BJ (cell line): ENCODE measurements at regions not wholly inside any gene's neighbourhood (a gene's known extent, or its start where the extent isn't known, plus 50 kb on each side); places are given as distances from the start of the nearest gene placed in this dataset.

Experiments used
- CTCF ChIA-PET: fragments of 350-600 bp; formaldehyde crosslinking; extraction: SDS; loops from one replicate; lab custom pipeline; 2021; ENCODE audit warnings: antibody characterized with exemption, inconsistent platforms; lab: Yijun Ruan, JAX
- POLR2A ChIA-PET: fragments of 300-600 bp; sonication (Branson Sonifier 250); formaldehyde crosslinking; extraction: SDS; loops from one replicate; lab custom pipeline; 2021; ENCODE audit warnings: antibody characterized with exemption; lab: Charles Lee
- DNase-seq: peaks from one replicate; pipeline ENCODE4 v3.0.0-alpha.2; 2011; ENCODE audit warnings: low read depth
- H3K27me3 ChIP-seq: 2 replicates; pipeline ENCODE4 v1.6.0; 2011; ENCODE audit warnings: low read length; ENCODE audit not compliant: control insufficient read depth, insufficient read depth
- H3K36me3 ChIP-seq: 2 replicates; pipeline ENCODE4 v1.5.1; 2011; ENCODE audit warnings: low read length; ENCODE audit not compliant: control insufficient read depth, insufficient read depth
- H3K4me3 ChIP-seq: 2 replicates; pipeline ENCODE4 v1.5.1; 2011; ENCODE audit warnings: low read depth, mild to moderate bottlenecking, control low read depth, low read length
- CTCF ChIP-seq: IDR thresholded peaks from 2 replicates; pipeline ENCODE4 v1.5.1; 2011; ENCODE audit warnings: low read depth, mild to moderate bottlenecking, control low read depth, inconsistent platforms, low read length, moderate library complexity; ENCODE audit not compliant: insufficient read depth

- Histone ChIP-seq H3K27me3 (no peaks in the 10 kb centered on the region), H3K4me3 (no peak overlapping the region), H3K36me3 (no peaks in the 10 kb centered on the region)
- no peak for TF ChIP-seq CTCF
- DNase-seq = no peak
- POLR2A ChIA-PET = no interaction called here
- CTCF ChIA-PET = no interaction called here
Measured at GRCh38 chr7:20958572-20958971, 171.9 kb upstream of the SP8 start.

DNA sequence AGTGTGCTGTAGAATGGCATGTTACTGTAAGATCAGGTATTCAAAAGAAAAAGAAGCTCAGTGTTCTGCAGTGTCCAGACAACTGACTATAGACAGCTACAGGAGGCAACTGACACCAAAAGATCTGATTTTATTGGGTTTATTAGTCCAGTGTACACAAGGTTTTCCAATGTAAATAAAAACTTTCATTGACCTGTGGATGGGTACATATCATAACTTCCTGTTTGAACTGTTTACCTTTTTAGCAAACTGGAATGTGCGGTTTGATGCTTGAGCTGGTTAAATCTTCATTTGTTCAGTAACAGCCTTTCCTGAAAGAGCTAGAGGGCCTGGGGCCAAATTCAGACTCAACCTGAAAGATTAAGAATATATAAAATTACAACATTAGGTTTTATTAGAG is 172.6 kb upstream of the SP8 start:
- H3K4me3 ChIP-seq = no peak overlapping the region
- DNase-seq = no peak
- no peaks in the 10 kb centered on the region for H3K27me3 ChIP-seq
- H3K36me3 ChIP-seq = no peaks in the 10 kb centered on the region
- ChIA-PET CTCF (no interaction called here), POLR2A (no interaction called here)
- no peak for TF ChIP-seq CTCF

DNA sequence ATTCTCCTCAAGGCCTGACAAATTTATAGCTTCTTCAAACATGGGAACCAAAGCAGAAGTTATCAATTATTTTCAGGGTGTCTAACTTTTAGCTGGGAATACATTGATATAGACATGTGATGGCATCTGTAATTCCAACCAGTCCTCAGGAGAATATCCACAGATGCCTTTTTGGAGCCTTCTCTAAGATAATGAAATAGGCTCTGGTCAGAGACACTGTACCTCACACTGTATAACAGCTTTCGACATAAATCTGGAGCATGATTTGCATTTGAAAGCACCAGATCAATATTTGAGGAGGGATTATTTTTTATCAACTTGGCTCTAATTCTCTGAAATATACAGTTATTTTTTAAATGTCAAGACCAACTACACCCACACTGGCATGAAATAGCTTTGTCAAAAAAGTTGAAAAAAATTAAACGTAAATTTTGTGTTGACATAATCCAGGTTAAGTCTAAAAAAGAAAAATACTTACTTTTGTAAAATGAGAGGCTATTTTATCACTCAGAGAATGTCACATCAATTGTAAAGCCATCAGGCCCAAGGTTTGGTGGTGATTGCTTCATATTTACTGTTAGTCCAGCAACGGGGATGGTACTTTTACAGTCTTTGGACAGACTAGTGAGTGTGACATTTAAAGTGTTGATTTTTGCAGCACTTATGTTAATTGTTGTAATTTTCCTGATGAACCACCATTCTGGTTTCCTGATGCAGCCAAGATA is 177.0 kb upstream of the SP8 start:
- ChIA-PET POLR2A (no interaction called here), CTCF (no interaction called here)

DNA sequence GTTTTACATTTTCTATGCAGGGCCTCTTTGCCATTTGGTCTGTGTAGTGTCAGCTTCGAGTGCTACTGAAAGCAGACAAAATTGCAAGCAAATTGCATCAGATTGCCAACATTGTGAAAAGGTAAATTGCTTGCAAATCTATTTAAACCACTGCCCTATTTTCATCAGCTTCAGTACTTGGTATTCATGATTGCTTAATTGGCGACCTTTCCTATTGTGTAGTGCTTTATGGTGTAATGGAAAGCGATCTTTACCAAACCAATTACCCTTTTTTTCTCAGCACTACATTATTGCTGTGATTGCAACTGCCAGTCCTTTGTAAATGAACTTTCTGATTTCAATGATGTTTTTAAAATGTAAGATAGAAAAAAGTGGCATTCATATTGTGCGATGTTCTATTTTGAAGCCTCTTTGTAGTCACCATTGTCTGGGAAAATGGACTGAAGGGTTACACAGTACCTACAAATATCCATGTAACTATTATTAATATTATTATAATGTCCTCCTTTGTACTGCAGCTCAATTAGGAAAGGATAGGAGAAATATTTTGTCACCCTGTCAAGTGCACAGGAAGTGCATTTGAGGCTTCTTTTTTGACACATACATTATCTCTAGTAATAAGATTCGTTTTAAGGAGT is 177.7 kb upstream of the SP8 start:
- CTCF ChIA-PET = no interaction called here

More for the DNA sequence above, 177.0 kb upstream of the SP8 start:
- TF ChIP-seq CTCF = no peak
- H3K36me3 ChIP-seq = no peaks in the 10 kb centered on the region
- H3K4me3 ChIP-seq = no peak overlapping the region
- no peaks in the 10 kb centered on the region for H3K27me3 ChIP-seq
- no peak for DNase-seq

More for the DNA sequence above, 177.7 kb upstream of the SP8 start:
- no peak for TF ChIP-seq CTCF
- POLR2A ChIA-PET = no interaction called here
- Histone ChIP-seq H3K36me3 (no peaks in the 10 kb centered on the region), H3K4me3 (no peak overlapping the region), H3K27me3 (no peaks in the 10 kb centered on the region)
- DNase-seq = no peak
